Left ventricle myocardium inferior (tissue), 1 donor: ENCODE measurements at regions not wholly inside any gene's neighbourhood (a gene's known extent, or its start where the extent isn't known, plus 50 kb on each side); places are given as distances from the start of the nearest gene placed in this dataset.

Experiments
- DNase-seq: peaks from one replicate; pipeline ENCODE4 v3.0.0-alpha.2; 2020
- H3K27ac ChIP-seq: fragments of 200-600 bp; replicated peaks from 2 replicates; pipeline ENCODE4 v1.8.0; 2021
- H3K27me3 ChIP-seq: fragments of 200-600 bp; 2 replicates; pipeline ENCODE4 v1.8.0; 2021; ENCODE audit warnings: low read depth
- H3K36me3 ChIP-seq: fragments of 200-600 bp; 2 replicates; pipeline ENCODE4 v1.8.0; 2021
- H3K4me1 ChIP-seq: fragments of 200-600 bp; 2 replicates; pipeline ENCODE4 v1.8.0; 2021
- H3K4me3 ChIP-seq: fragments of 200-600 bp; 2 replicates; pipeline ENCODE4 v1.8.0; 2021; ENCODE audit warnings: mild to moderate bottlenecking, moderate library complexity
- H3K9me3 ChIP-seq: fragments of 200-600 bp; replicated peaks from 2 replicates; pipeline ENCODE4 v1.8.0; 2021
- intact Hi-C: fragments of 100-400 bp; cut with micrococcal nuclease; formaldehyde crosslinking; loops from one replicate; pipeline ENCODE4 v1.11.0; 2022
- TF ChIP-seq, protein P1 (sequence below): fragments of 200-600 bp; IDR thresholded peaks from 2 replicates; pipeline ENCODE4 v1.8.0; 2021; ENCODE audit warnings: antibody characterized with exemption, mild to moderate bottlenecking, borderline replicate concordance
- donor health status: DM: no; HTN: yes; CAD: no; lungs with severe emphysema.

DNA sequence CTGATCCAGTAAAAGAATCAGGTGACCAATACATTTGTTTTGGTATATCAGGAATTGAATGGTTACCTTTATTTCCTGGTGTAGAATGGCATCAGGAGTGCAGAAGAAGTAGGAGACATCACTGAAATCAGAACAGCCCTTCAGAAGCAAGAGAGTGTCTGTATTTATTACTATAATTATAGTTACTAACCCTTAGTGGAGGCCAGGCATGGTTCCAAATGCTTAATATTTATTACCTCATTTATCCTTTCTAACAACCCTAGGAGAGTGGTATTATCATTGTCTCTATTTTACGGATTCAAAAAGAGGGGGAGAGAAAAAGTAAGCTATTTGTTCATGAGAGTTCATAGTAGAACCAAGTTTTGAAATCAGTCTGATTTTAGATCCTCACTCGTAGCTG, 1292.9 kb downstream of the PCDH9 start:
- H3K4me1 ChIP-seq = peaks cover 5% of the 10 kb centered on the region
- TF ChIP-seq, protein P1, sequence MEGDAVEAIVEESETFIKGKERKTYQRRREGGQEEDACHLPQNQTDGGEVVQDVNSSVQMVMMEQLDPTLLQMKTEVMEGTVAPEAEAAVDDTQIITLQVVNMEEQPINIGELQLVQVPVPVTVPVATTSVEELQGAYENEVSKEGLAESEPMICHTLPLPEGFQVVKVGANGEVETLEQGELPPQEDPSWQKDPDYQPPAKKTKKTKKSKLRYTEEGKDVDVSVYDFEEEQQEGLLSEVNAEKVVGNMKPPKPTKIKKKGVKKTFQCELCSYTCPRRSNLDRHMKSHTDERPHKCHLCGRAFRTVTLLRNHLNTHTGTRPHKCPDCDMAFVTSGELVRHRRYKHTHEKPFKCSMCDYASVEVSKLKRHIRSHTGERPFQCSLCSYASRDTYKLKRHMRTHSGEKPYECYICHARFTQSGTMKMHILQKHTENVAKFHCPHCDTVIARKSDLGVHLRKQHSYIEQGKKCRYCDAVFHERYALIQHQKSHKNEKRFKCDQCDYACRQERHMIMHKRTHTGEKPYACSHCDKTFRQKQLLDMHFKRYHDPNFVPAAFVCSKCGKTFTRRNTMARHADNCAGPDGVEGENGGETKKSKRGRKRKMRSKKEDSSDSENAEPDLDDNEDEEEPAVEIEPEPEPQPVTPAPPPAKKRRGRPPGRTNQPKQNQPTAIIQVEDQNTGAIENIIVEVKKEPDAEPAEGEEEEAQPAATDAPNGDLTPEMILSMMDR = no peak
- no peaks in the 10 kb centered on the region for H3K9me3 ChIP-seq
- H3K27ac ChIP-seq = no peak overlapping the region
- DNase-seq = no peak
- intact Hi-C loops = no loop called here
- H3K36me3 ChIP-seq = no peaks in the 10 kb centered on the region
- H3K27me3 ChIP-seq = no peaks in the 10 kb centered on the region
- no peak overlapping the region for H3K4me3 ChIP-seq

DNA sequence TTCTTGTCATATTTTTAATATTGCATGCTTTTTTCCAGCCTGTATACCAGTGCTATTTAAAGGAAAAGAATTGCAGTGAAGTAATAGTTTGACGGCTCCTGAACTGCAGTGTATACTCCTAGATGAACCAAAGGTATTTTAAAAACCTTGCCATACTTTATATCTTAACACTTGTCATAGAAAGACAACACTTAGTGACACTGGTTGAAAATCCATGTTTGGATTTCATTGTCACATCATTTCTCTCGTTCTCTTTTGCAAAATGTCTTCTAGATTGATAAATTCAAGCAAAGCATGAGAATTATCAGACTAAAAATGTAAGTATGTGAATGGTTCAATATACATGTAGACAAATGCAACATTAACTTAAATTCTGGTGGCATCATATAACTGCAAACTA, 1293.9 kb downstream of the PCDH9 start:
- no peaks in the 10 kb centered on the region for H3K36me3 ChIP-seq
- intact Hi-C loops = no loop called here
- H3K27me3 ChIP-seq = no peaks in the 10 kb centered on the region
- H3K27ac ChIP-seq = no peak overlapping the region
- peaks cover 5% of the 10 kb centered on the region for H3K4me1 ChIP-seq
- no peaks in the 10 kb centered on the region for H3K9me3 ChIP-seq
- TF ChIP-seq, protein P1 = no peak
- no peak overlapping the region for H3K4me3 ChIP-seq
- DNase-seq = no peak

DNA sequence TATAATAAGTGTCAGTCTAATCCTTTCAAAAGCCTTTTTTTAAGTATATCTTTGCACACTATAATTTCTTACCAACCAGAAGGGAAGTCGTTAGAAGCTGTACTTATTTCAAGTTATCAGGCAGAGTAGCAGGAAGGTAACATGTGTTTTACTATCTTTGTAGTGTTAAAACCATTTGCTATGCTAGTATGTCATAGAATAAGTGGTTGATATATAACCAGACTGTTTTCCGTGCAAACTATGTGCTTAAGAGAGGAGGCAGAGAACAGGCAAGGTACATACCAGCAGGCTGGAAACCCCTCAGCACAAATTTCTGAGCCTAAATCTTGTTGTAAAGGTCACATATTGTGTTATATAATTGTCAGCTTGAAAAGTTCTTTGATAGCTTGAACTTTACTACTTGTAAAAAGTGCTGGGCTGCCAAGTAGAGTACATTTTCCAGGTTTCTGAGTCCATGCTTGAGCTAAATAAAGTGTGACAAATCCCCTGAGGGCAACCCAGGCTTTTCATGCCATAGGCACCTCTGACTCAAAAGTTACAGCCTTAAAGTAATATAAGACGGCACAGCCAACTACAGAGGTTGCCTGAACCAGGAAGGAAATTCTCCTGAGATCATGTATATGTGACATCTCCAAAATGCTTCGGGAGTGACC, 1297.4 kb downstream of the PCDH9 start:
- TF ChIP-seq, protein P1 = no peak
- H3K36me3 ChIP-seq = no peaks in the 10 kb centered on the region
- no peaks in the 10 kb centered on the region for H3K9me3 ChIP-seq
- H3K4me1 ChIP-seq = no peaks in the 10 kb centered on the region
- H3K27me3 ChIP-seq = no peaks in the 10 kb centered on the region
- intact Hi-C loops = no loop called here
- DNase-seq = no peak
- no peak overlapping the region for H3K4me3 ChIP-seq
- no peak overlapping the region for H3K27ac ChIP-seq

DNA sequence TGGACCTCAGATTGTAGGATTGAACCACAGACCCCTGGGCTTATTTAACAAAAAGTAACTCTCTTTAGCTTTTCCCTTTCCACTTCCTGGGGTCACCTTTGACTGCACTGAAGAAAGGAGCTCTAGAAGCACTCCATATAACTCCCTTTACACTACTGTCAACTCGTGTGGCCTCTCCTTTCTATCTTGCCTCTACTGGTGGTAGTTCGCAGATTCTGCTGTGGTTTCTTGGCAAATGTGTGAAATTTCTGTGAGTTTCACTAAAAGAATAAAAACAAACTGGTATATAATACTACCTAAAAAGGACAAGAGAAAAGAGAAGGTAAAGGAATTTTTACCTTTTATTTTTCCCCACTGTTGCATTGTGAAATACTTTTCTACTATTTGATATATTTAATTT, 1298.1 kb downstream of the PCDH9 start:
- intact Hi-C loops = no loop called here
- Histone ChIP-seq H3K27ac (no peak overlapping the region), H3K27me3 (no peaks in the 10 kb centered on the region), H3K36me3 (no peaks in the 10 kb centered on the region), H3K4me1 (no peaks in the 10 kb centered on the region), H3K9me3 (no peaks in the 10 kb centered on the region), H3K4me3 (no peak overlapping the region)
- TF ChIP-seq, protein P1 = no peak
- DNase-seq = no peak

DNA sequence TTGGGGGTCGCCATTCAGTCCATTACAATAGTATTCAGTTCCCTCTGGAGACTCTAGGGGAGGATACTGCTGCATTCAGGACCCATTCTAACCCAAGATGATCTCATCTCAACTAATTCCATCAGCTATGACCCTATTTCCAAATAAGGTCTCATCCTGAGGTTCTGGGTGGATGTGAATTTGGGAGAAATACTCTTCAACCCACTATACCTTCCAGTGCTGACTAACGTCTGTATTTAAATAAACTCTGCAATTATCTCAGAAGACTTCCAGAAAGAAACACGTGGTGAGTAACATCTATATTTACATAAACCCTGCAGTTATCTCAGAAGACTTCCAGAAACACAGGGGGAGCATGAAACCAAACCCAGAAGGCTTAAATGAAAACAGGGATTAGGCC, 1300.7 kb downstream of the PCDH9 start:
- TF ChIP-seq, protein P1 = no peak
- Histone ChIP-seq H3K9me3 (no peaks in the 10 kb centered on the region), H3K27me3 (no peaks in the 10 kb centered on the region), H3K4me3 (no peak overlapping the region), H3K4me1 (no peaks in the 10 kb centered on the region), H3K36me3 (no peaks in the 10 kb centered on the region), H3K27ac (no peak overlapping the region)
- intact Hi-C loops = no loop called here
- no peak for DNase-seq
